GM12872 (cell line): ENCODE measurements at regions not wholly inside any gene's neighbourhood (a gene's known extent, or its start where the extent isn't known, plus 50 kb on each side); places are given as distances from the start of the nearest gene placed in this dataset.

ENCODE experiments used
- TF ChIP-seq, protein P1 (sequence below): IDR thresholded peaks from 3 replicates; pipeline ENCODE4 v1.5.1; 2011; ENCODE audit warnings: low read depth, mild to moderate bottlenecking, low read length, moderate library complexity; ENCODE audit not compliant: insufficient read depth

DNA sequence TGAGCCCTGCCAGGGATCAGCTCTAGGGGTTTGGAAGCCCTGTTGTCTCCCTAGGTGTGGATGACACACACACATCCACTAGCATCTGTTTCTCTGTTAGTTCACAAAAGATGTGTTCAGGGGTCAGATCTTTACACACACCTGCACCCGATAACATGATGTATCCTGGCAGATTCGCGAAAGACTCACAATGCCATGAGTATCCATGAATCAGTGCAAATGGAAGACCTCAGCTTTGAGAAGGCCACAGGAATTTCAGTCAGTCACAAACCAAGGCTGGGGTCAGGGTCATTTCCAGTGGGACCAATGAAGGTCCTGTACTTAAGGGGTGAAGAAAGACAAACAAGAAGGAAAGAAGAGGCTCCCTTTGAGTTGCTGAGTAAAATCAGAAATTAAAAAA lies 898.2 kb downstream of the UQCRFS1 start:
- TF ChIP-seq, protein P1, sequence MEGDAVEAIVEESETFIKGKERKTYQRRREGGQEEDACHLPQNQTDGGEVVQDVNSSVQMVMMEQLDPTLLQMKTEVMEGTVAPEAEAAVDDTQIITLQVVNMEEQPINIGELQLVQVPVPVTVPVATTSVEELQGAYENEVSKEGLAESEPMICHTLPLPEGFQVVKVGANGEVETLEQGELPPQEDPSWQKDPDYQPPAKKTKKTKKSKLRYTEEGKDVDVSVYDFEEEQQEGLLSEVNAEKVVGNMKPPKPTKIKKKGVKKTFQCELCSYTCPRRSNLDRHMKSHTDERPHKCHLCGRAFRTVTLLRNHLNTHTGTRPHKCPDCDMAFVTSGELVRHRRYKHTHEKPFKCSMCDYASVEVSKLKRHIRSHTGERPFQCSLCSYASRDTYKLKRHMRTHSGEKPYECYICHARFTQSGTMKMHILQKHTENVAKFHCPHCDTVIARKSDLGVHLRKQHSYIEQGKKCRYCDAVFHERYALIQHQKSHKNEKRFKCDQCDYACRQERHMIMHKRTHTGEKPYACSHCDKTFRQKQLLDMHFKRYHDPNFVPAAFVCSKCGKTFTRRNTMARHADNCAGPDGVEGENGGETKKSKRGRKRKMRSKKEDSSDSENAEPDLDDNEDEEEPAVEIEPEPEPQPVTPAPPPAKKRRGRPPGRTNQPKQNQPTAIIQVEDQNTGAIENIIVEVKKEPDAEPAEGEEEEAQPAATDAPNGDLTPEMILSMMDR = no peak

DNA sequence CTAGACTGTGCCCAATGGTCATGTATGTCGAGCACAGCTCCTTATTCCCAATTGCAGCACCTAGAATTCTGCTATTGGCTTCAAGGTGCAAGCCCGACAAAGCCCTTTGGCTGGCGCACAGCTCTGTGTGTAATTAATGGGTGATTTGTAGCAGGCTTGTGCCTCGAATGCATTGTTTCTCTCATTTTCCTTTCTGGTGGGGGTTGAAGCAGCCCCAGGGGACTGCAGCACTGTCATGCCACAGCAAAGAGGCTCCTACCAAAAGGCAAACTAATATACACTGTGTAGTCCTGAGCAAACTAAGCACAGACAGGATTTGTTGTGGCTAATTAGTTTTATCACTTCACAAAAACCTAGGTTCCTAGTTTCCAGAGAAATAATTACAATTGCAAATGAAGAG lies 898.7 kb downstream of the UQCRFS1 start:
- TF ChIP-seq, protein P1 = no peak

DNA sequence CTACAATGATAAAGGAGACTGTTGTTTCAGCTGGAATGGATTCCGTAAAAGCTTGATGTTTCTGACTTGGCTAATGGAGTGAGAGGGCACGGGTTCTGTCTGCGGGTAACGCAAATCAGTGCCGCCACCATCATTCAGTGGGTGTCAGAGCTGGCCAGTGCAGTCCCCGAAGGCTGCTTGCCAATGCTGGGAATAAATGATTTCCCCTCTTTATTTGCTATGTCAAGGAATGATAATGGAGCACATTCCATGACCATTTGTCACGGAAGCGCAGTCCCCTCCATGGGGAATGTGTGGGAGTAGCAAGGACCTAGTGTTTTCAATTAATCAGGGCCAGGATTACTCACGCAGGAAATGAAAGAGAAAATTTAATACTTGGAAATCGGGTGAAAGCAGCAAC lies 899.3 kb downstream of the UQCRFS1 start:
- TF ChIP-seq, protein P1 = no peak

DNA sequence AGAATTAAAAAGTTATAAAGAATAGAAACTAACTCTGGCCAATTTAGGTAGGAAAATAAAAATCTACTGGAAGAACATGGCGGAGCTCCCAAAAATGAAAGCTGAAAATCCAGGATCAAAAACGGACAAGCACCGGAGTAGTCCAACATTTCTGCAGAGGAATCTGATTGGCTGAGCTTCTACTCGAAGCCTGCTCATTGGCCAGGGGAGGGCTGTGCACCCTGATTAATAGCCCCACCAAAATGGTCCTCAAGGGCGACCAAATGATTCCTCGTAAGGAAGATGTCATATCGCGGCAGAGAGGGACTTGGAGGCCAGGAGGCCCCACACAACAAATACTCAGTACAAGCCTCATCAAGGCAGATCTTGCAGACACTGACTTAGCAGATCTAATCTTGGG lies 900.7 kb downstream of the UQCRFS1 start:
- TF ChIP-seq, protein P1 = no peak

DNA sequence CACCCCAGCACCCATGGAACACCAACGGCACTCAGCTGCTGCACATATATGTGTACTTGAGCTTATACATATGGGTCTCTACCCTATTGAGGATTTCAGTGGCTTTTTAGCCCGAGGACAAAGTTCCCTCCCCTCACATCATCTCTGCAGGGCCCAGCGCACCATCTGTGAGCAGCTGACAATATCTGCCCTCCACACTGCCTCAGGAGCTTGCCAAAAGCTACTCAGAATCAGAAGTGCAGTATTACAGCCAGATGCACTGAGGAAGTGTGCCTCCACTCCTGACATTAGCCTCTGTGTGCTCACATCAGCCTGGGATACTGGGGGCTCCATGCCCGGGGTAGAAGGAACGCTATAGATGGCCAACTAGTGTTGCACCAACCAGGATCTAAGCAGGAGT lies 903.9 kb downstream of the UQCRFS1 start:
- TF ChIP-seq, protein P1 = no peak

DNA sequence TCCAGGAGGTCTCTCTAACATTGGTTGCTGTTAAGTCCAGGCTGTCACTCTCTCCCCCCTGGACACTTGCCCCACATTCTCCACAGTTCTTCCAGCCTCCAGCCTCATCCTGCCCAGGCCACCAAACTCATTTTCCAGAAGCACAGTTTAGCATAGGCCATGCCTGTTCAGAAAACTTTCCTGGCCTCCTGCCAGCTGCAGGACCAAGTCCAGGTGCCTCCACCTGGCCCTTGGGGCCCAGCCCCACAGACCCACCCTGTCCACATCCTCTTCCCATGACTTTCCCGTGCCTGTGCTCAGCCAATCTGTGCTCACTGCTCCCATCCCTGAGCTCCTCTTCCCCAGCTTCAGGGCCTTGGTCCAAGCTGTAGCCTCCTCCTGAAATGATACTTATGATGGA lies 905.0 kb downstream of the UQCRFS1 start:
- TF ChIP-seq, protein P1 = no peak

DNA sequence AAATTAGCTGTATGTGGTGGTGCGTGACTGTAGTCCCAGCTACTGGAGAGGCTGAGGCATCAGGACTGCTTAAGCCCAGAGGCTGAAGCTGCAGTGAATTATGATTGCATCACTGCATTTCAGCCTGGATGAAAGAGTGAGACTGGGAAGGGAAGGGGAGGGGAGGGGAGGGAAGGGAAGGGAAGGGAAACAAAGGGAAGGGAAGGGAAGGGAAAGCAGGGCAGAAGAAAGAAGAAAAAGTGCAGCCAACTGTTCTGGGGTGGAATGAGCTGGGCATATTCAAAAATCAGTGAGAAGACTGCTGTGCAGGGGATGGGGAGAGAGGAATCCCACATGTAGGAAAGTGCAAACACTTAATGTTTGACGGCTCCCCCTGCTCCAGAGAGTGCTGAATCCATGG lies 905.5 kb downstream of the UQCRFS1 start:
- TF ChIP-seq, protein P1 = no peak

DNA sequence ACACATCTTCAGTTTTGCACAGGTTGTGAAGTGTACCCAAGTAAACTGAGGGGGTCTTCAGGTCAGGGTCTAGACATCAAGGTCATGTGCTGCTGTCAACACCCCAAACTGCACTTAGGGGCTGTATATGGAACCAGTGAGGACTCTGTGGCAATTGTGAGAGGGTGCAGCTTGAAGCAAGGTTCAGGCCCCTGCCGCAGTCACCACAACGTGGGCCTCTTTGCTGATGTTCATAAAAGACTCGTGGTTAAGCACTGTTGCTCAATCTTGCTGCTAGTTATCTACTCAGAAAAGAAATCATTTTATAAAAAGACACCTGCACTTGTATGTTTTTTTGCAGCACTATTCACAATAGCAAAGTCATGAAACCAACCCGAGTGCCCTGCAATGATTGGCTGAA lies 907.4 kb downstream of the UQCRFS1 start:
- TF ChIP-seq, protein P1 = no peak
